A673 (cell line): ENCODE measurements at regions not wholly inside any gene's neighbourhood (a gene's known extent, or its start where the extent isn't known, plus 50 kb on each side); places are given as distances from the start of the nearest gene placed in this dataset.

ENCODE experiments used
- EZH2 ChIP-seq: fragments of 200-600 bp; sonication (generic); IDR thresholded peaks from 2 replicates; pipeline ENCODE4 v1.6.1; 2017; ENCODE audit warnings: borderline replicate concordance, low read depth, mild to moderate bottlenecking, mixed read lengths, antibody characterized with exemption, low read length; ENCODE audit not compliant: poor library complexity, severe bottlenecking
- TF ChIP-seq, protein P1 (sequence below): fragments of 300-800, 200-600 bp; sonication (generic); conservative IDR thresholded peaks from 2 replicates; pipeline ENCODE4 v1.5.1; 2017; ENCODE audit warnings: low read depth, mild to moderate bottlenecking, antibody characterized with exemption, low read length, moderate library complexity, mixed read lengths

DNA sequence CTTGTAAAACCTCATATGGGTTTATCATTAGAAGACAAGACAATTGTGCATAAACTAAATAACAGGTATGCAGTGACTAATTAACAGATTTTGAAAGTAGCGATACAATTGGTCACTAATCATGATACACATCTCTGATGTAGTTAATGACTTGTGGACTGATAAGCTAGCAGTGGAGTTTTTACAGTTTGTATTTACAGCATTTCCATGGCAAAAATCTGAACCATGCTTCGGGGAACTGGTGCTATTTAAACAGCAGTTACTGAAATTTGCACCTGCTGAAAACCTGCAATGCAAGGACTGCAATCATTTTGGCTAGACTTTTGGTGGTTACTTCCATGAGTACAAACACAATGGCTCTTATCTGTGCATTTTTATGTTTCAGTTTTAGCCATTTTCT, 471.2 kb downstream of the RERGL start:
- TF ChIP-seq, protein P1, sequence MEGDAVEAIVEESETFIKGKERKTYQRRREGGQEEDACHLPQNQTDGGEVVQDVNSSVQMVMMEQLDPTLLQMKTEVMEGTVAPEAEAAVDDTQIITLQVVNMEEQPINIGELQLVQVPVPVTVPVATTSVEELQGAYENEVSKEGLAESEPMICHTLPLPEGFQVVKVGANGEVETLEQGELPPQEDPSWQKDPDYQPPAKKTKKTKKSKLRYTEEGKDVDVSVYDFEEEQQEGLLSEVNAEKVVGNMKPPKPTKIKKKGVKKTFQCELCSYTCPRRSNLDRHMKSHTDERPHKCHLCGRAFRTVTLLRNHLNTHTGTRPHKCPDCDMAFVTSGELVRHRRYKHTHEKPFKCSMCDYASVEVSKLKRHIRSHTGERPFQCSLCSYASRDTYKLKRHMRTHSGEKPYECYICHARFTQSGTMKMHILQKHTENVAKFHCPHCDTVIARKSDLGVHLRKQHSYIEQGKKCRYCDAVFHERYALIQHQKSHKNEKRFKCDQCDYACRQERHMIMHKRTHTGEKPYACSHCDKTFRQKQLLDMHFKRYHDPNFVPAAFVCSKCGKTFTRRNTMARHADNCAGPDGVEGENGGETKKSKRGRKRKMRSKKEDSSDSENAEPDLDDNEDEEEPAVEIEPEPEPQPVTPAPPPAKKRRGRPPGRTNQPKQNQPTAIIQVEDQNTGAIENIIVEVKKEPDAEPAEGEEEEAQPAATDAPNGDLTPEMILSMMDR, result no peak
- no peak for TF ChIP-seq EZH2
